NOMO-1 treated with DMSO at 0.1 percent for 48 hours (cell line): ENCODE measurements at regions not wholly inside any gene's neighbourhood (a gene's known extent, or its start where the extent isn't known, plus 50 kb on each side); places are given as distances from the start of the nearest gene placed in this dataset.

Source experiments
- DNase-seq: peaks from one replicate; lab custom pipeline; 2025; ENCODE audit not compliant: unreplicated experiment; lab: John Stamatoyannopoulos, UW

GRCh38 chr3:184659797-184660301 is 52.0 kb downstream of the MAGEF1 start:
- DNase-seq = no peak

DNA sequence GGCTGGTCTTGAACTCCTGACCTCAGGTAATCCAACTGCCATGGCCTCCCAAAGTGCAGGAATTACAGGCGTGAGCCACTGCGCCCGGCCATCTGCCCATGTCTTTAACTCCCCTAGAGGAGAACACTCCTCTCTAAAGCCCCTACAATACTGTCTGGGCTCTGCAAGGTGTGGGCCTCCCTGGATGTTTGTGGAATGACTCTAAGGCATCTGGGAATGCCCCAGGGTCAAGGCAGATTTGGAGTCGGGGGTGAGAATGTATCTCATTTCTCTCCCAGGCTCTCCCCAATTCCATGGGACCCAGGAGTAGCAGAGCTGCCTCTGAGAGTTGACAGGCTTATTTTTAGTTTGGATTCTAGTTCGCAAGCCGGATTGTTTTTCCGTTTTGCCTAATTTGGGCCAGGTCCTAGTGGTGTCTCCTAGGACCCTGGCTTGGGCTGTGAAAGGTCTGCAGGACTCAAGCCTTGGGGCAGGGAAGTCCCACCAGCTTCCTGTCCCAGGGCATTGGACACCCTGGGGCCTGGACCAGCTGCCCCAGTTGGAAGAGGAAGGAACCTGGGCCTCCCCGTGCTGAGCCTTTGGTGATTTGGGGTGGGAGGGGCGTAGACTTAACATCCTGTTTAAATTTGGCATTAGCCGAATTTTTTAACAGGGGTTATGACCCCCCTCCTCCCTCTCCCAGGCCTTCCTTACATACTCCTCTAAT is 53.5 kb downstream of the MAGEF1 start:
- DNase-seq = peak; percentile 22

- no peak for DNase-seq
These were observed 54.8 kb downstream of the MAGEF1 start for GRCh38 chr3:184656829-184657681.

DNA sequence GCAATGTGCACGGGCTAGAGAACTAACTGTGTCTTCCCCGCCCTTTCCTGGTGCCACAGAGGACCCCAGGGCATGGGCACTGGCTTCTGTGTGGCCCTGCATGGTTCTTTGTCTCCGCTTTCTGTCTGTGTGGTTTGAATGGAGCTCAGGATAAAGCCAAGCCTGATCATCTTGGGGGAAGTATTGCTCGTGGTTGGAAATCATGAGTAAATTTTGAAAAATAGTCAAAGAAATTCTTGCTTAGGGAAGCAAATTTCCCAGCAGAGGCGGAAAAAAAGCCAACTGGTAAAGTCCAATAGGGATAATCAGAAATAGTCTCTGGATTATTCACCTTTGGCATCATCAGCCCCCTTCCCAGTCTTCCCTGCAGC is 55.4 kb downstream of the MAGEF1 start:
- DNase-seq = no peak

GRCh38 chr3:184655597-184655996 is 56.3 kb downstream of the MAGEF1 start:
- DNase-seq = no peak

DNA sequence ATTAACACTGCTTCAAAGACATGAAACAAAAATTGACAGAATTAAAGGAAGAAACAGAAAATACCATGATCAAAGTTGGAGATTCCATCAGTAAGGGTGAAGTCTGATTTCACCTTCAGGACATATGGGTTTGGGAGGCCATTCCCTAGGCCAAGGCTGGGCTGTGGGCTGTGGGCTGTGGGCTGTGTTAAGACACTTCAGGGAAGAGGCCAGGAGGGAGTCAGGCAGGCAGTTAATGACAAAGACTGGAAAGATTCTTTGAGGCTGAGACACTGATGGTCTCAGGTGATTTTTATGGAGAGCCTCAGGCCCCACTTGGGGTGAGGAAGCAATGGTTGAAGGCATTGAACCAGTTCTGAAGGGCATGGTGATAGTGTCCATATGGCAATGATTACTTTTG is 57.5 kb downstream of the MAGEF1 start:
- no peak for DNase-seq

- DNase-seq = no peak
These were observed 59.4 kb downstream of the MAGEF1 start for GRCh38 chr3:184652465-184652864.

DNA sequence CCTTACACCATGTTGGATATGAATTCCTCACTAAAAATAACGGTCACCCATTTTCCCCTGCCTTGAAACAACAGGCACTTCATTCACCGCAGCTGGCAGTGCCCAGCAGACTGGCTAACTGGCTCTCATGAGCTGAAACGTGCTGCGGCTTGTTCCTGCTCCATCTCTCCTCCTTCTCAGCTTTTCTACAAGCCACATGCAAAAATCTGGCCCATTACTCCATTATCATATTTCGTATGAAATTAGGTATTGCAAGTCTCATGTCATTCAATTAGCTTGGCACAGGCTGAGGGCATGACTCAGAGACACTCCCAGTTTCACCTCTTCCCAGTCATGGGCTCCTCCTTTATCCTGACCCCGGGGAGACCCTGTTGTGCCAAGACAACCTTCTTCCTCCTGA is 60.0 kb downstream of the MAGEF1 start:
- no peak for DNase-seq

DNA sequence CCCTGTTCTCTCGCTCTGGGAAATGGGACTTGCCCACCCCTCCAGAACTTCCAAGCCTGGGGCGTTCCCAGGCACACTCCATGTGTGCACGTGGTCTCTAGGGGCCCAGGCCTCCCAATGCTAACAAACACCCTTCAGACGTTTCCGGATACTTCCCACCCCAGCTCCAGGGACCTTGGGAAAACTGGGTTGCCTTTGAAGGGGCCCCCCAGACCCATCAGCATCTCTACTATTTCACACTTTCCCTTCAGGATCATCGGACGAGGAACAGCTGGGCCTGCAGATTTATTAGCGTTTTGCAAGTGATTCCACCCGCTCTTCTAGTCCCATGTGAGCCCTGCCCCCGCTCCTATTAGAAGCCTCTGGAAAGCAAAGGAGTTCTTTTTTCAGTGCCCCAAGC is 63.2 kb downstream of the MAGEF1 start:
- DNase-seq = no peak

GRCh38 chr3:184647405-184647936 is 64.4 kb downstream of the MAGEF1 start:
- no peak for DNase-seq

- DNase-seq = no peak
These were observed 66.5 kb downstream of the MAGEF1 start for GRCh38 chr3:184645336-184645735.

GRCh38 chr3:184643442-184643841 is 68.4 kb downstream of the MAGEF1 start:
- no peak for DNase-seq

GRCh38 chr3:184642631-184643285 is 69.1 kb downstream of the MAGEF1 start:
- DNase-seq = no peak

DNA sequence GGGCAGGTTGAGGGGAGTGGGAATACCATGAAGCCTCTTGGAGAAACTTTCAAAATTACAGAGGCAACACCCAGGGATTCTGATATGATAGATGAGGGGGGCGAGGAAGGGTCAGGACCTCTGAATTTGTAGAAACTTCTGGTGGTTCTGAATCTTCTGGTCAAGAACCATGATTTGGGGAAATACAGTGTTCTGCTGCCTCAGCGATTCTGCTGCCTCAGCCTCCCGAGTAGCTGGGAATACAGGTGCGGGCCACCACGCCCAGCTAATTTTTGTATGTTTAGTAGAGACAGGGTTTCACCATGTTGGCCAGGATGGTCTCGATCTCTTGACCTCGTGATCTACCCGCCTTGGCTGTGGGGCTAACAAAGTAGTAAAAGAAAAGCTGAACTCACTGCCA is 70.4 kb downstream of the MAGEF1 start:
- no peak for DNase-seq

- no peak for DNase-seq
These were observed 72.5 kb downstream of the MAGEF1 start for GRCh38 chr3:184639351-184639750.

DNA sequence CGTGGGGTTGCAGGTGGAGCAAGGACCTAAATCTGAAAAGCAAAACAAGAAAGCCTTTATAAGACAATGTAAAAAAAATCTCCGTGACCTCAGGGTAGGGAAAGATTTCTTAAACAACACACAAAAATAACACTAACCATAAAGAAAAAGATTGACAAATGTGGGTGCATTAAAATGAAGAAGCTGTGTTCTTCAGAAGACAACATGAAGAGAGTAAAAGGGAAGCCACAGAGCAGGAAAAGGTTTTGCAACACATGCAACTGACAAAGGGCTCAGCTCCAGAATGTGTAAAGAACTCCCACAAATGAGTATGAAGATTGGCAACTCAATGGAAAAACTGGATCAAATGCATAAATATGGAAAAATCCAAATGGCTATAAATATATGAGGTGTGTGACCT is 74.2 kb downstream of the MAGEF1 start:
- peak; percentile 98 for DNase-seq

- peak; percentile 82 for DNase-seq
These were observed 75.0 kb downstream of the MAGEF1 start for GRCh38 chr3:184636741-184637316.

GRCh38 chr3:184635774-184636173 is 74.2 kb downstream of the EPHB3 start:
- no peak for DNase-seq

- DNase-seq = no peak
These were observed 73.5 kb downstream of the EPHB3 start for GRCh38 chr3:184635126-184635525.

GRCh38 chr3:184633237-184633579 is 71.6 kb downstream of the EPHB3 start:
- DNase-seq = no peak

DNA sequence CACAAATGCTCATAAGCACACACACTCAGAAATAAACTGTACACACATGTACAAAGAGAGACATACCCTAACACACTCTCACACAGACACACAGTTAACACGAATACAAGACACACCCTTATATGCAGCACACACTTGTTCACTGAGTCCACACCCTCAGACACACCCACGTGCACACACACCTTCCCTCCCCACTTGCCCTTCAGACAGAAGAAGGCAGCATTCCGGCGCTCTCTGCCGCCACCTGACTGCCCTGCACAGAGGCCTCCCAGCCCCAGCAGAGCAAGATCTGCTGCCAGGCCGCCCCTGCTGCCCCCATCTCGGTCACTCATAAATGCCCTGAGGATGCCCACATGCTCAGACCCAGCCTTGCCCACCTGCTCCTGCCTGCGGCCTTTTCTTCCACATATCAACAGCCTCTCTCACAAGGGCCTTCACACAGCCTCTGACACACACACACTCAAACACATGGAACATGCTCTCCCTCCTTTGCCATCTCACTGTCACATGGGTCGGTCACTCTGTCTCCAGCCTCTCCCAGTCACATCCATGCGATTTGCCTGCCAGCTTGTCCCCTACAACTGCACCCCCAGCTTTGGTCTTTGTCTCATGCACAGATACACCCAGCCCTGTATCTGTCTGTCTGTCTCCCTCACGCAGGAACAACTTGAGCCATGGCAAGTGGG is 71.1 kb downstream of the EPHB3 start:
- no peak for DNase-seq
